Panc1 (cell line): ENCODE measurements at regions not wholly inside any gene's neighbourhood (a gene's known extent, or its start where the extent isn't known, plus 50 kb on each side); places are given as distances from the start of the nearest gene placed in this dataset.

ENCODE experiments used
- ATAC-seq: fragments of 200-7000 bp; cut with Tn5 transposase; 2 replicates; pipeline ENCODE4 v1.9.1; 2020; ENCODE audit warnings: mild to moderate bottlenecking, moderate library complexity
- BruUV-seq: library from RNA; stranded (reverse); fragments of 400-500 nt; replicated peaks from 2 replicates; lab custom pipeline; 2021; lab: Mats Ljungman, UMichigan
- CTCF ChIA-PET: fragments of 300-600 bp; sonication (Branson Sonifier 250); formaldehyde crosslinking; loops from one replicate; lab custom pipeline; 2022; ENCODE audit warnings: antibody characterized with exemption; lab: Charles Lee
- POLR2A ChIA-PET: fragments of 300-600 bp; sonication (Branson Sonifier 250); formaldehyde crosslinking; loops from one replicate; lab custom pipeline; 2022; ENCODE audit warnings: antibody characterized with exemption; lab: Charles Lee
- DNase-seq: peaks from one replicate; pipeline ENCODE4 v3.0.0-alpha.2; 2010; ENCODE audit warnings: low read depth, low spot score
- H3K27ac ChIP-seq: 2 replicates; pipeline ENCODE4 v1.5.1; 2011; ENCODE audit warnings: mild to moderate bottlenecking, low read length, inconsistent platforms
- H3K27me3 ChIP-seq: fragments of 200-500 bp; sonication (Bioruptor generic); 2 replicates; pipeline ENCODE4 v1.6.0; 2014; ENCODE audit warnings: low read length, inconsistent platforms; ENCODE audit not compliant: control insufficient read depth, insufficient read depth
- H3K36me3 ChIP-seq: fragments of 200-500 bp; sonication (Bioruptor generic); 2 replicates; pipeline ENCODE4 v1.5.1; 2014; ENCODE audit warnings: inconsistent platforms, mild to moderate bottlenecking, low read length, moderate library complexity; ENCODE audit not compliant: control insufficient read depth, insufficient read depth
- H3K4me1 ChIP-seq: 2 replicates; pipeline ENCODE4 v1.5.1; 2011; ENCODE audit warnings: inconsistent platforms, mild to moderate bottlenecking, low read length, moderate library complexity; ENCODE audit not compliant: control insufficient read depth, insufficient read depth
- H3K4me3 ChIP-seq, 2 experiments: 2 replicates each; pipeline ENCODE4 v1.5.1; 2011 to 2012; ENCODE audit warnings: low read depth in 2 of 2, low read length in 2 of 2, mild to moderate bottlenecking in 2 of 2, inconsistent platforms in 1 of 2, moderate library complexity in 1 of 2
- H3K9me3 ChIP-seq: fragments of 200-500 bp; sonication (Bioruptor generic); 2 replicates; pipeline ENCODE4 v1.5.1; 2014; ENCODE audit warnings: low read depth, mild to moderate bottlenecking, inconsistent platforms, low read length, moderate library complexity; ENCODE audit not compliant: control insufficient read depth, insufficient read depth
- POLR2AphosphoS5 ChIP-seq: IDR thresholded peaks from 2 replicates; pipeline ENCODE4 v1.6.1; 2012; ENCODE audit warnings: mild to moderate bottlenecking, low read depth, low read length, moderate library complexity
- SIN3A ChIP-seq: IDR thresholded peaks from 2 replicates; pipeline ENCODE4 v1.6.1; 2012; ENCODE audit warnings: low read depth, mild to moderate bottlenecking, low read length, moderate library complexity, borderline replicate concordance; ENCODE audit not compliant: insufficient read depth
- TCF7L2 ChIP-seq: IDR thresholded peaks from 2 replicates; pipeline ENCODE4 v1.6.1; 2011; ENCODE audit warnings: mild to moderate bottlenecking, low read depth, low read length, inconsistent platforms
- in situ Hi-C: cut with HindIII; loops from 2 replicates; pipeline ENCODE4 v1.10.0; 2016; ENCODE audit warnings: low sequenced_read_pairs, low pct_unique_long_range_greater_than_20kb
- intact Hi-C: fragments of 100-400 bp; cut with micrococcal nuclease; formaldehyde crosslinking; loops from one replicate; pipeline ENCODE4 v1.10.0; 2022; ENCODE audit not compliant: unreplicated experiment
- TF ChIP-seq, protein P1 (sequence below), 2 experiments: IDR thresholded peaks; 2 replicates each; pipeline ENCODE4 v1.6.1; 2011 to 2012; ENCODE audit warnings: low read depth in 2 of 2, control low read depth in 1 of 2, low read length in 1 of 2, mild to moderate bottlenecking in 1 of 2, moderate library complexity in 1 of 2; ENCODE audit not compliant: insufficient read depth in 1 of 2
- TF ChIP-seq, protein P2 (sequence below): fragments of 450-650 bp; IDR thresholded peaks from 2 replicates; pipeline ENCODE4 v1.5.1; 2017; ENCODE audit warnings: mild to moderate bottlenecking

DNA sequence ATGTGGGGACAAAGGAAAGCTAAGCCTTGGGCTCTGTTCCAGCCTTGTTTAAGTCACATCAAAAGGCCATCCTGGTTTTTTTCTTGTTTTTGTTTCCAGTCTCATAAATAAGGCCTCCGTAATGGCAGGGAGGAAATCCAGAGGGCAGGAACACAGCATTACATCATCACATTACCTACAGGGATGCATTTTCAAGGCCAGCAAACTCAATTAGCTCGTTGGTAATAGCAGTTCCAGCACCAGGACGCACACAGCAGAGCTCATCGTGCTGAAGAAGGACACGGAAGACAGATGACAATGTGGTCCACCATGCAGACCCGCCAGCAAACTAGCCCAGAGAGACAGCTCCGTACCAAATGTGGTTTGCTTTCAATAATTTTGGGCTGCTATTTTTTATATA, 1209.2 kb downstream of the TYW1 start:
- DNase-seq (no peak), ATAC-seq (no peak)
- Histone ChIP-seq H3K36me3 (no peaks in the 10 kb centered on the region), H3K4me3 (no peak overlapping the region), H3K4me1 (no peaks in the 10 kb centered on the region), H3K27me3 (no peaks in the 10 kb centered on the region), H3K27ac (no peak overlapping the region), H3K9me3 (no peaks in the 10 kb centered on the region)
- BruUV-seq, result no TSS peak
- CTCF ChIA-PET, result no interaction called here
- no peak for TF ChIP-seq SIN3A
- TF ChIP-seq POLR2AphosphoS5, result no peak
- TF ChIP-seq, protein P1, sequence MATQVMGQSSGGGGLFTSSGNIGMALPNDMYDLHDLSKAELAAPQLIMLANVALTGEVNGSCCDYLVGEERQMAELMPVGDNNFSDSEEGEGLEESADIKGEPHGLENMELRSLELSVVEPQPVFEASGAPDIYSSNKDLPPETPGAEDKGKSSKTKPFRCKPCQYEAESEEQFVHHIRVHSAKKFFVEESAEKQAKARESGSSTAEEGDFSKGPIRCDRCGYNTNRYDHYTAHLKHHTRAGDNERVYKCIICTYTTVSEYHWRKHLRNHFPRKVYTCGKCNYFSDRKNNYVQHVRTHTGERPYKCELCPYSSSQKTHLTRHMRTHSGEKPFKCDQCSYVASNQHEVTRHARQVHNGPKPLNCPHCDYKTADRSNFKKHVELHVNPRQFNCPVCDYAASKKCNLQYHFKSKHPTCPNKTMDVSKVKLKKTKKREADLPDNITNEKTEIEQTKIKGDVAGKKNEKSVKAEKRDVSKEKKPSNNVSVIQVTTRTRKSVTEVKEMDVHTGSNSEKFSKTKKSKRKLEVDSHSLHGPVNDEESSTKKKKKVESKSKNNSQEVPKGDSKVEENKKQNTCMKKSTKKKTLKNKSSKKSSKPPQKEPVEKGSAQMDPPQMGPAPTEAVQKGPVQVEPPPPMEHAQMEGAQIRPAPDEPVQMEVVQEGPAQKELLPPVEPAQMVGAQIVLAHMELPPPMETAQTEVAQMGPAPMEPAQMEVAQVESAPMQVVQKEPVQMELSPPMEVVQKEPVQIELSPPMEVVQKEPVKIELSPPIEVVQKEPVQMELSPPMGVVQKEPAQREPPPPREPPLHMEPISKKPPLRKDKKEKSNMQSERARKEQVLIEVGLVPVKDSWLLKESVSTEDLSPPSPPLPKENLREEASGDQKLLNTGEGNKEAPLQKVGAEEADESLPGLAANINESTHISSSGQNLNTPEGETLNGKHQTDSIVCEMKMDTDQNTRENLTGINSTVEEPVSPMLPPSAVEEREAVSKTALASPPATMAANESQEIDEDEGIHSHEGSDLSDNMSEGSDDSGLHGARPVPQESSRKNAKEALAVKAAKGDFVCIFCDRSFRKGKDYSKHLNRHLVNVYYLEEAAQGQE (IDR thresholded peaks at IDR 0.05; ENCODE audit: insufficient read depth in 1 of 2, low read depth in 2 of 2, low read length in 1 of 2), result no peak
- POLR2A ChIA-PET, result no interaction called here
- in situ Hi-C loops (no loop called here), intact Hi-C loops (no loop called here)

DNA sequence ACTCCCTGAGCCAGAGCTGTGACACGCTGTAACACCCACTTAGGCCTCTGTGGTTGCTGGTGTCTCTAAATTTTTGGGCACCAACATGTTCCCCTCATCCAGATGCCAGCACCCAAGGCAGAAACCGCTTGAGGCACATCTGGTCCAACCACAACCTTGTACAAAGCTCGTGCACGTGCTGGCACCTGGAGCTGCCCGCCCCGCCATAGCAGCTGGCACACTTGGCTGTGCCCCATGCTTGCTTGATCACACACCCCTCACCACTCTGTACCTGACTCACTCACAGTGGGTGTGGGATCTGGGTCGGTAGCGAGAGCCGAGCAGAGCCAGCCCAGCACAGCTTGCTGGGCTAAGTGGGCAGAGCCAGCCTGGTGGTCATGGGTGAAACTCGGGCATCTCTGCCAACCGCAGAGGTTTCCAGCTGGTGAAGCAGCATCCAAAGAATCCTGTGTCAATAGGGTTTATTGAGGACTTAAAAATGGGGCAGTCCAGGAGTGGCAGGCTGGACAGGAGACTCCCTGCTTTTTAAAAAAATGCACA, 1210.4 kb downstream of the TYW1 start:
- H3K27ac ChIP-seq, result no peak overlapping the region
- in situ Hi-C loops, result no loop called here
- POLR2A ChIA-PET, result interaction anchor here (0.6 kb wide), 1 partner anchor 1592 kb away, joined by 3 read pairs; no protein-coding TSS in a partner anchor
- CTCF ChIA-PET, result no interaction called here
- TF ChIP-seq POLR2AphosphoS5 (no peak), TCF7L2 (no peak), SIN3A (no peak)
- TF ChIP-seq, protein P1 (IDR thresholded peaks at IDR 0.05; ENCODE audit: insufficient read depth in 1 of 2, low read depth in 2 of 2, low read length in 1 of 2), result no peak
- TF ChIP-seq, protein P2, sequence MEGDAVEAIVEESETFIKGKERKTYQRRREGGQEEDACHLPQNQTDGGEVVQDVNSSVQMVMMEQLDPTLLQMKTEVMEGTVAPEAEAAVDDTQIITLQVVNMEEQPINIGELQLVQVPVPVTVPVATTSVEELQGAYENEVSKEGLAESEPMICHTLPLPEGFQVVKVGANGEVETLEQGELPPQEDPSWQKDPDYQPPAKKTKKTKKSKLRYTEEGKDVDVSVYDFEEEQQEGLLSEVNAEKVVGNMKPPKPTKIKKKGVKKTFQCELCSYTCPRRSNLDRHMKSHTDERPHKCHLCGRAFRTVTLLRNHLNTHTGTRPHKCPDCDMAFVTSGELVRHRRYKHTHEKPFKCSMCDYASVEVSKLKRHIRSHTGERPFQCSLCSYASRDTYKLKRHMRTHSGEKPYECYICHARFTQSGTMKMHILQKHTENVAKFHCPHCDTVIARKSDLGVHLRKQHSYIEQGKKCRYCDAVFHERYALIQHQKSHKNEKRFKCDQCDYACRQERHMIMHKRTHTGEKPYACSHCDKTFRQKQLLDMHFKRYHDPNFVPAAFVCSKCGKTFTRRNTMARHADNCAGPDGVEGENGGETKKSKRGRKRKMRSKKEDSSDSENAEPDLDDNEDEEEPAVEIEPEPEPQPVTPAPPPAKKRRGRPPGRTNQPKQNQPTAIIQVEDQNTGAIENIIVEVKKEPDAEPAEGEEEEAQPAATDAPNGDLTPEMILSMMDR, result no peak
- no TSS peak for BruUV-seq
- intact Hi-C loops, result no loop called here
- no peaks in the 10 kb centered on the region for H3K27me3 ChIP-seq
- H3K4me1 ChIP-seq, result no peaks in the 10 kb centered on the region
- no peak overlapping the region for H3K4me3 ChIP-seq
- DNase-seq, result no peak
- no peaks in the 10 kb centered on the region for H3K9me3 ChIP-seq
- no peak for ATAC-seq
- H3K36me3 ChIP-seq, result no peaks in the 10 kb centered on the region
